GM21423 (cell line): ENCODE measurements at regions not wholly inside any gene's neighbourhood (a gene's known extent, or its start where the extent isn't known, plus 50 kb on each side); places are given as distances from the start of the nearest gene placed in this dataset.
A peak's percentile ranks its signal among the peaks of the same experiment; 100 is the strongest.
"Not testable (repeated sequence)": the region's sequence is repeated elsewhere in the genome, so short reads cannot be mapped to it uniquely, and the experiment has no call there.

Source experiments
- ATAC-seq: cut with Tn5 transposase; IDR thresholded peaks from one replicate; pipeline ENCODE4 v1.9.1; 2021; ENCODE audit warnings: mild to moderate bottlenecking, moderate library complexity; ENCODE audit not compliant: unreplicated experiment

DNA sequence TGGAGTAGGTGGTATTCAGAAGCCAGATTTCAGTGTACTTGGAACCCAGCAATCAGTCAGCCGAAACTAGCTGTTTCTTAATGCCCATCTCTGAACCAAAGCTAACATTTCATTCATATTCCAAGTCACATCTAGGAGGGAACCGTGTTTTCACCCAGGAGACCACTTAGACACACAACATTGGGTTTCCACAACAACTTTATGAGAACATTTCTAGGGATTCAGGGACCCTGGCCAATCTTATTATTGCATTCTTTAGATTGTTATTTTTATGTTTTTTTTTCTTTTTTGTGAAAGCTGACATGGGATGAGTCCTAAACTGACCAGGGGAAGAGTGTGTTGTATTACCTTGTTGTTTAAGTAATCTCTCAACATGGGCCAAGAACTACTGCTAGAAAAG, 72.5 kb upstream of the KIAA0040 start:
- no peak for ATAC-seq

DNA sequence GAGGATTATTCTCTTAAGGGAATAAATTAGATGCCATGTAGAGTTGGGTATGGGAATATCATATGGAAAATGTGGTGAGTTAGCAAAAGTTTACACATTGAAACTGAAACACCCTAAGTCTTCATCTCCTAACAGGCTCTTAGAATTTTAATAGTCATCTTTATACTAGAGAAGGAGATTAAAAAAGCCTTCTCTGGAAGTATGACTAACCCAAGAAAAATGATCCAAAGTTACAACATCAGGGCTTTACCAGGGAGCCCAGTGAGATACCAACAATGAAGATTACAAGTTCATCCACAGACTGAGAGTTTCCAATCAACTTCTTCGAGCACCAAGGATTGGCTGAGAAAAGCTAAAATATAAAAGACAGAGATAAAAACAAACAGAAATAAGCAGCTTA, 70.0 kb upstream of the KIAA0040 start:
- ATAC-seq, result no peak

DNA sequence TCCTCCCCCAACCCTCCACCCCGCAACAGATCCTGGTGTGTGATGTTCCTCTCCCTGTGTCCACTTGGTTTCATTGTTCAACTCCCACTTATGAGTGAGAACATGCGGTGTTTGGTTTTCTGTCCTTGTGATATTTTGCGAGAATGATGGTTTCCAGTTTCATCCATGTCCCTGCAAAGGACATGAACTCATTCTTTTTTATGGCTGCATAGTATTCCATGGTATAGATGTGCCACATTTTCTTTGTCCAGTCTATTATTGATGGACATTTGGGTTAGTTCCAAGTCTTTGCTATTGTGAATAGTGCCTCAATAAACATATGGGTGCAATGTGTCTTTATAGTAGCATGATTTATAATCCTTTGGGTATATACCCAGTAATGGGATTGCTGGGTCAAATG, 63.7 kb upstream of the KIAA0040 start:
- not testable (repeated sequence) for ATAC-seq

DNA sequence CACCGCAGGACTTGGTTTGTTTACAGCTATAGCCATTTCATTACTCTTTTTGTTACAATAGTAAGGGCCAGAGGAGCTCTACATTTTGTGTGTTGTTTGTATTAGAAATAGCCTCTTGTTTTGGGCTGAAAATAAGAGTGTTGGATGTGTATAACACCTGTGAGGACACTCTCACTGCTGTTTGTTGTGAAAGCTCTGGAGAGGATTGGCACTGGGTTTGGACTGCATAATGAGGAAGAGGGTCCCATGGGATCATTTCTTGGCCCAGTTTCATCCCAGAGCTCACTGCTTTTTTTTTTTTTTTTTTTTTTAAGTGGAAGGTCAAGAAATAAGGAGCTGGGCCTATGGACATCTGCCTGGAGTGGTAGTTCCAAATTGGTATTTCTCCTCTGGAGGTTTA, 61.6 kb upstream of the KIAA0040 start:
- ATAC-seq, result no peak

DNA sequence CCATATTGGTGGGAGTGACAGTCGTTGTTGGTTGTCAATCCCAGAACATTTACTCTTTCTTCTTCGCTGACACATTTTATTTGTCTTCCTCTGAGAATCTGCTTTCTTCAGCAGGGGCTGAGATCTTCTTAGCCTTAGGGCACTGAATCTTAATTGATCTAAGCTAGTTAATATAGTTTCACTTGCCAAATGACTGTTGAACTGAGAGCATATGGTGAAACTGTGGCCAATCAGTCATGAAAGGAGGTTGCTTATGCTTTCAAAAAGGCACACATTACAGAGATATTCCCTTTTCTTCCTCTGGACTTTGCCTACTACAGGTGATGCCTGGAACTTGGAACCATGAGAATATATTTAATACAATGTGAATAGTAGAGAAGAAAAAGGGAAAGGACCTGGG, 60.0 kb upstream of the KIAA0040 start:
- peak; percentile 94 for ATAC-seq

DNA sequence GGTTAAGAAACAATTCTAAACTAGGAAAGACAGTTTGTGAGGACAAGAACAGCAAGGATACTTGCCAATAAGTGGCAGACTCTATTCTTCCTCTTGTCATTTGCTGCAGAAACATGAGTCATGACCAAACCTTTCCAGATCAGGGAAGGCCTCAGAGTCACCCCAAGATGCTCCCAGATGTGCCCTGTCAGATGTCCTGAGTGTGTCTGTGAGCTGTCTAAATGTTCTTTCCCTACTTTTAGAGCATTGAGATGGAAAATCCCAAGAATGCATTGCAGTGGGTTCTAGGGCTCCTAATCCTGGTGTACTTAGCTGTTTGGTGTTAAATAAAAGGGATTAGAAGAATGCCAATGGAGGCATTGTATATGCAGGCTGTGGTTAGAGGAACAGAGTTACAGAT, 57.5 kb upstream of the KIAA0040 start:
- no peak for ATAC-seq

DNA sequence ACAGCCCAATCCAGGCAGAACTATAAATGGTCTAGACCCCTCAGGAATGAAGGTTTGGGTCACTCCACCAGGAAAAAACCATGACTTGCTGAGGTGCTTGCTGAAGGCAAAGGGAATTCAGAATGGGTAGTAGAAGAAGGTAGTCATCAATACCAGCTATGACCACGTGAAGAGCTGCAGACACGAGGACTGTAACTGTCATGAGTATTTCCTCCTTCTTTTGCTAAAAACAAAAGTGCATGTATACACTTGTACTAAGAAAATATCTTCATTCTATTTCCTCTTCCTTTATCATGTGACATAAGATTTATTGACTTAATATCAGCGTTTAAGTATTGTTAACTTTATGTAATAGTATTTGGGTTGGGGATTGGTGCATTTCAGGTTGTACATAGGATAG, 55.5 kb upstream of the KIAA0040 start:
- not testable (repeated sequence) for ATAC-seq

DNA sequence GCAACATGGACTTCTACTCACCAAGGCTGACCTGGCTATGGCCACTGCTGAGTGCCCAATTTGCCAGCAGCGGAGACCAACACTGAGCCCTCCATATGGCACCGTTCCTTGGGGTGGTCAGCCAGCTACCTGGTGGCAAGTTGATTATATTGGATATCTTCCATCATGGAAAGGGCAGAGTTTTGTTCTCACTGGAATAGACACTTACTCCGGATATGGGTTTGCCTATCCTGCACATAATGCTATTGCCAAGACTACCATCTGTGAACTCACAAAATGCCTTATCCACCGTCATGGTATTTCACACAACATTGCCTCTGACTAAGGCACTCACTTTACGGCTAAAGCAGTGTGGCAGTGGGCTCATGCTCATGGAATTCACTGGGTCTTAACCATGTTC, 54.5 kb upstream of the KIAA0040 start:
- ATAC-seq, result not testable (repeated sequence)

DNA sequence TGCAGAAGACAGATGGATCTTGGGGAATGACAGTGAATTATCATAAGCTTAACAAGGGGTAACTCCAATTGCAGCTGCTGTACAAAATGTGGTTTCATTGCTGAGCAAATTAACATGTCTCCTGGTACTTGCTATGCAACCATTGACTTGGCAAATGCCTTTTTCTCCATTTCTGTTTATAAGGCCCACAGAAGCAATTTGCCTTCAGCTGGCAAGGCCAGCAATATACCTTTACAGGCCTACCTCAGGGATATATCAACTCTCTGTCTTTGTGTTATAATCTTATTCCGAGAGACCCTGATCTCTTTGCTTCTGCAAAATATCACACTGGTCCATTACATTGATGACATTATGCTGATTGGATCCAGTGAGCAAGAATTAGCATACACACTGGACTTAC, 52.7 kb upstream of the KIAA0040 start:
- ATAC-seq, result no peak

DNA sequence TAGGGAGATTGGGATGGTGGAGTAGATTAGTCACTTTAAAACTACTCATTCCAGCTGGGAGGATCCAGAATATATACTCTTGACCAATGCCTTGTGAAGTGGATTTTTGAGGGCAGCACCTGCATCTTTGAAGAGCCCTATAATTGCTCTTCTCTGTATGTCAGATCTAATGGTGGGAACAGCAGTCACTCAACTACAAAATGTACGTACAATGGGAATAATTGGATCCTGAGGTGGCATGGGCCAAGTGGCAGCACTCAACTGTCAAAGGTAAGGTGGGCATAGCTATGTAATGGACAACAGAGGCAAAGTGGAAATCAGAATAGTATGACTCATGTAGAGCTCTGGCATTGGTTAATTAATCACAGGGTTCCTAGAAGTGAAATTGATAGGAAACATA, 51.6 kb upstream of the KIAA0040 start:
- ATAC-seq, result no peak
